ENCODE measurements at regions not wholly inside any gene's neighbourhood (a gene's known extent, or its start where the extent isn't known, plus 50 kb on each side); places are given as distances from the start of the nearest gene placed in this dataset.

DNA sequence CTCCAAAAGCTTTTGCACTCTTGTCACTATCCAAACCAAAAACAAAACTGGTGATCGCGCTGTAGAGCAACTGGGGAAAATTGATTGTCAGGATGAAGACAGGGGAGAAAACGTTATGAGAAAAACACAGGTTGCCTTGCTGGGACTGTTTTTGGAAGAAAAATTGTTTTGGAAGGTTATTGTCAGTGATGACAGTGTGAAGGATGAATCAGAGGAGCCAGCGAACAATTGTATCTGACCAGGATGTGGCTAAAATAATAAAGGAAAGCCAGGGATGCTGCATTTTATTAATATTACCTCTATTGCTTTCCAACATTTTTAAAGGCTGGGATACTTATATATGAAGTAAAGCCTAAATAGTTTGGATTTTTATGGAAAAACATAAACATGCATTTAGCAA, 334.0 kb downstream of the SPRY2 start:
- WGBS, 2 donors (ENCODE audit: low coverage in 1 of 2) = 84 to 86% methylated on average over 3 to 4 of the region's 4 CpGs
- TF ChIP-seq, protein P1, sequence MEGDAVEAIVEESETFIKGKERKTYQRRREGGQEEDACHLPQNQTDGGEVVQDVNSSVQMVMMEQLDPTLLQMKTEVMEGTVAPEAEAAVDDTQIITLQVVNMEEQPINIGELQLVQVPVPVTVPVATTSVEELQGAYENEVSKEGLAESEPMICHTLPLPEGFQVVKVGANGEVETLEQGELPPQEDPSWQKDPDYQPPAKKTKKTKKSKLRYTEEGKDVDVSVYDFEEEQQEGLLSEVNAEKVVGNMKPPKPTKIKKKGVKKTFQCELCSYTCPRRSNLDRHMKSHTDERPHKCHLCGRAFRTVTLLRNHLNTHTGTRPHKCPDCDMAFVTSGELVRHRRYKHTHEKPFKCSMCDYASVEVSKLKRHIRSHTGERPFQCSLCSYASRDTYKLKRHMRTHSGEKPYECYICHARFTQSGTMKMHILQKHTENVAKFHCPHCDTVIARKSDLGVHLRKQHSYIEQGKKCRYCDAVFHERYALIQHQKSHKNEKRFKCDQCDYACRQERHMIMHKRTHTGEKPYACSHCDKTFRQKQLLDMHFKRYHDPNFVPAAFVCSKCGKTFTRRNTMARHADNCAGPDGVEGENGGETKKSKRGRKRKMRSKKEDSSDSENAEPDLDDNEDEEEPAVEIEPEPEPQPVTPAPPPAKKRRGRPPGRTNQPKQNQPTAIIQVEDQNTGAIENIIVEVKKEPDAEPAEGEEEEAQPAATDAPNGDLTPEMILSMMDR (IDR thresholded peaks at IDR 0.05) = no peak
- TF ChIP-seq POLR2A (IDR thresholded peaks at IDR 0.05) (no peak), POLR2AphosphoS5 (IDR thresholded peaks at IDR 0.05) (no peak), EP300 (IDR thresholded peaks at IDR 0.05; ENCODE audit: low read depth) (no peak)
- no peaks in the 10 kb centered on the region for H3K27me3 ChIP-seq
- H3K36me3 ChIP-seq = no peaks in the 10 kb centered on the region
- peaks cover 0 to 23% (median 10%) of the 10 kb centered on the region in 4 donors for H3K4me1 ChIP-seq
- no peak overlapping the region for H3K4me3 ChIP-seq
- intact Hi-C loops (cut with DNase I; ENCODE audit: low total_unique reads) (no loop called here), in situ Hi-C loops (cut with MboI; ENCODE audit: low pct_ligation_motif_present in 1 of 4, low pct_unique_long_range_greater_than_20kb in 1 of 4, low sequenced_read_pairs in 3 of 4) (no loop called here)
- H3K27ac ChIP-seq = no peak overlapping the region
- no peaks in the 10 kb centered on the region for H3K9me3 ChIP-seq
- no peak for DNase-seq

DNA sequence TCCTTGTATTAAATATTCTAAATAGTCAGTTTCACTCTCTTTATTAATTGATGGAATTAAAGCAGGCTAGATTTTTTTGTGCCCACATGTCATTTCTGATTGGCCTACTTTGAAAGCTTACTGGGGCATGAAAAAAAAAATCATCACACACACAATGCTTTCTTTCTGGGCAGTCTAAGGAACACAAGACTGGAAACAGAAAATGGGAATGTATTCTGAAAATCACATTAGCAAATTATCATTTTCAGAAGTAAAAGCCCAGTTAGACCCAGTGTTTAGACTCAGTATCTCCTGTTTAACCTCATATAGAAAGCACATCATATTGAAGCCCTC, 339.4 kb downstream of the SPRY2 start:
- no peak overlapping the region for H3K4me3 ChIP-seq
- no peaks in the 10 kb centered on the region for H3K9me3 ChIP-seq
- H3K36me3 ChIP-seq = no peaks in the 10 kb centered on the region
- DNase-seq = no peak
- no peak overlapping the region for H3K27ac ChIP-seq
- intact Hi-C loops (cut with DNase I; ENCODE audit: low total_unique reads) (no loop called here), in situ Hi-C loops (cut with MboI; ENCODE audit: low pct_ligation_motif_present in 1 of 4, low pct_unique_long_range_greater_than_20kb in 1 of 4, low sequenced_read_pairs in 3 of 4) (no loop called here)
- no peaks in the 10 kb centered on the region for H3K27me3 ChIP-seq
- peaks cover 0 to 6% (median 0%) of the 10 kb centered on the region in 4 donors for H3K4me1 ChIP-seq
- TF ChIP-seq POLR2A (IDR thresholded peaks at IDR 0.05) (no peak), POLR2AphosphoS5 (IDR thresholded peaks at IDR 0.05) (no peak), EP300 (IDR thresholded peaks at IDR 0.05; ENCODE audit: low read depth) (no peak)
- TF ChIP-seq, protein P1 (IDR thresholded peaks at IDR 0.05) = no peak

DNA sequence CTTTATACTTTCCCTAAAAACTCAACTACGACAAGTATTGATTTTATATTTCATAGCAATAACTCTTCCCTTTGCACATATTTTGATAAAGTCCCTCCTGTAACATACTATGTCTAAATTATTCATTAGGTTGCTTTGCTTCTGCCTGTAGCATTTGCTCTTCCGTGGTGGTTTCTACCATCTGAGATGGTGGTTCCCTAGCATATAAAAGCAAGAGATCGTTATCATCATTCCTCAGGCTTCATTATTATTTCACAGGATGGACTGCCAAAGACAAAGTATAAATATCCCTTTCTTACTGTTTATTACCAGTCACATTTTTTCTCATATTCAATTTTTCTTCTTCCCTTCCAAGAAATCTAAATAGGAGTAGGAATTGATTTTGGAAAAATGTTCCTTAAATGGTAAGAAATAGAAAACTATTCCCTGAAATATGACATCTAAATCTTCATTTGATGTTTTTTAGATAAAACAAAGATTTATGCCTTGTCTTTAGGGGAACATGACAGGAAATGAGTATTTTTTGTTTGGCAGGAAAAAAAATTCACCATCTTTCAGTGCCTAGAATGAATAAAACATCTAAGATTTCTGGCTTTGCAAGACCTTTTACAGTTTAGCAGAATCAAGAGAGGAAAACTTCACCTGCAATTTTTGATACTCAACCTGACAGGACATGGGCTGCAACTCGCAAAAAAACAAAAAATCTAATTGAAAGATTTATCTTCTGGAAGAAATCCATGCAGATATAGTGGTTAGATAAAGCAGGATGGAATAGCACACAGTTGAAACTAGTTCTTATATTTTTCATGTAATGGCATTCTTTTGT, 340.0 kb downstream of the SPRY2 start:
- no peak for TF ChIP-seq EP300 (IDR thresholded peaks at IDR 0.05; ENCODE audit: low read depth)
- TF ChIP-seq, protein P1 (IDR thresholded peaks at IDR 0.05) = no peak
- TF ChIP-seq POLR2A (IDR thresholded peaks at IDR 0.05) = no peak
- TF ChIP-seq POLR2AphosphoS5 (IDR thresholded peaks at IDR 0.05) = no peak
- Histone ChIP-seq H3K4me3 (no peak overlapping the region), H3K36me3 (no peaks in the 10 kb centered on the region), H3K27me3 (no peaks in the 10 kb centered on the region), H3K4me1 (peaks cover 0 to 6% (median 0%) of the 10 kb centered on the region in 4 donors), H3K9me3 (no peaks in the 10 kb centered on the region), H3K27ac (no peak overlapping the region)
- in situ Hi-C loops (cut with MboI; ENCODE audit: low pct_ligation_motif_present in 1 of 4, low pct_unique_long_range_greater_than_20kb in 1 of 4, low sequenced_read_pairs in 3 of 4) (no loop called here), intact Hi-C loops (cut with DNase I; ENCODE audit: low total_unique reads) (no loop called here)
- no peak for DNase-seq
- 62 to 73% methylated on average over 4 of the region's 4 CpGs for WGBS, 2 donors (ENCODE audit: low coverage in 1 of 2)

DNA sequence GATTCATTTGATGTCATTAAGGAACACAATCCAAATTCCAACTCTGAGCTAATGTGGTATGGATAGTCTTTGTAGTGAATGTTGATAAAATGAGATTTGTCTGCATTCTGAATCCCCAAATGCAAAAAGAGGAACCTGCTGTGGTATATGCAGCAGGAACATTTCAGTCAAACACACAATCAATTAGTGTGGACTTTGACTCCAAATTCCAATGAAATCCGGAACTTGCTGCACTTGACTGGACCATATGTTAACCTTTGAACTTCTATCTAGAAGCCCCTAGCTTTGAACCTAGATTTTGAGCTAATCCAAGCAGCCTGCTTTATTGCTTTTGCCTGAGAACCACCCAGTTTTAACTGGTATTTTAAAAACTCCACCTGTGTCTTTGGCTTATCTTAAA, 341.3 kb downstream of the SPRY2 start:
- Histone ChIP-seq H3K4me1 (peaks cover 0 to 6% (median 0%) of the 10 kb centered on the region in 4 donors), H3K9me3 (no peaks in the 10 kb centered on the region), H3K27me3 (no peaks in the 10 kb centered on the region), H3K27ac (no peak overlapping the region), H3K4me3 (no peak overlapping the region), H3K36me3 (no peaks in the 10 kb centered on the region)
- WGBS, 2 donors (ENCODE audit: low coverage in 1 of 2) = 46% methylated on average over 1 of the region's 1 CpG; no CpG with 5 or more reads in 1 of the 2 donors
- no peak for DNase-seq
- intact Hi-C loops (cut with DNase I; ENCODE audit: low total_unique reads) = no loop called here
- TF ChIP-seq POLR2A (IDR thresholded peaks at IDR 0.05) (no peak), POLR2AphosphoS5 (IDR thresholded peaks at IDR 0.05) (no peak), EP300 (IDR thresholded peaks at IDR 0.05; ENCODE audit: low read depth) (no peak)
- TF ChIP-seq, protein P1 (IDR thresholded peaks at IDR 0.05) = no peak
- in situ Hi-C loops (cut with MboI; ENCODE audit: low pct_ligation_motif_present in 1 of 4, low pct_unique_long_range_greater_than_20kb in 1 of 4, low sequenced_read_pairs in 3 of 4) = no loop called here

Data from transverse colon (tissue), 4 donors.